GM18505 (cell line): ENCODE measurements at regions not wholly inside any gene's neighbourhood (a gene's known extent, or its start where the extent isn't known, plus 50 kb on each side); places are given as distances from the start of the nearest gene placed in this dataset.

Experiments used
- ATAC-seq: cut with Tn5 transposase; IDR thresholded peaks from one replicate; pipeline ENCODE4 v1.9.1; 2021; ENCODE audit not compliant: unreplicated experiment
- POLR2A ChIP-seq: IDR thresholded peaks from 4 replicates; pipeline ENCODE4 v1.6.1; 2011; ENCODE audit warnings: borderline replicate concordance; ENCODE audit not compliant: insufficient read depth, insufficient read length; ENCODE audit errors: extremely low read depth

DNA sequence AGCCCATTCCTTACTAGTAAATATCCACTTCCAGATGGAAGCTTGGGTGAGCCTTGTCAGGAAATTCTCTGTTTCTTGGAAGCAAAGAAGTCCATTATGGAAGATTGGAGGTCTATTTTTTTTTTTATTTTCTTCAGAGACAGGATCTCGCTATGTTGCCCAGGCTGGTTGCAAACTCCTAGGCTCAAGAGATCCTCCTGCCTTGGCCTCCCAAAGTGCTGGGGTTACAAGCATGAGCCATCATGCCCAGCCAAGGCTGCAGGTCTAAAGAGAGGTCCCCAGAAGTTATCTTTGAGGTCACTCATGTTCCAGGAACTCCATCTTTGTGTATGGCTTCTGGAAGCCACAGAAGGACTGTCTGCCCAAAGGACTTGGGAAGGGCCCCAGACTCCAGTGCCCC is 255.3 kb downstream of the LY86 start:
- TF ChIP-seq POLR2A, result no peak
- no peak for ATAC-seq

DNA sequence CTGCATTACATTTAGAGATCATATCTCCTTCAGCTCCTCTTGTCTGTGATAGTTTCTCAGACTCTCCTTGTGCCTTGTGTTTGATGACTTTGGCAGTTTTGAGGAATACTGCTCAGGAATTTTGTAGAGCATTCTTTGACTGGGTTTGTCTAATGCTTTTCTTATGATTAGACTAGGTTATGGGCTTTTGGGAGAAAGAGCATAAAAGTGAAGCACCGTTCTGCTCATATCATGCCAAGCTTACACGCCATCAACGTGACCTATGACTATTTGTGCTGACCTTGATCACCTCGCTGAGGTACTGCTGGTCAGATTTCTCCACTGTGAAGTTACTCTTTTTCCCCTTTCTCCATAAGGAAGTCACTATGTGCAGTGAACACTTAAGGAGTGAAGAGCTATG is 256.0 kb downstream of the LY86 start:
- TF ChIP-seq POLR2A, result no peak
- ATAC-seq, result no peak

DNA sequence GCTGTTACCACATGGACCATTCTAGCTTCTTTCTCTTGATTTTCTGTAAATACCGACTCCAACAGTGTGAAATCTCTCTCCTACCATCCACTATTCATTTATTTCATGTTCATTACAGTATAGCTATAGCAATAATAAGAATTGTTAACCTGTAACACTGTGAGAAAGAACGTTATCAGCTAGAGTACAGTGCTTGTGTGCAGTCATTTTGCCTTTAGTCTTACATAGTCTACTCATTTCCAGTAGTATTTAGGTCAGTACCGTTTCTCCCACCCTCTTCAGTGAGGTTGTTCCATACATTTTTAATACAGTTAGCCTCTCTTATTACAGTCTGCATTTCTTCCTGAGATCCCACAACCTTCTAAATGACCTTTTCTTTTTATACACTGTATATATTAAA is 257.1 kb downstream of the LY86 start:
- no peak for ATAC-seq
- no peak for TF ChIP-seq POLR2A

DNA sequence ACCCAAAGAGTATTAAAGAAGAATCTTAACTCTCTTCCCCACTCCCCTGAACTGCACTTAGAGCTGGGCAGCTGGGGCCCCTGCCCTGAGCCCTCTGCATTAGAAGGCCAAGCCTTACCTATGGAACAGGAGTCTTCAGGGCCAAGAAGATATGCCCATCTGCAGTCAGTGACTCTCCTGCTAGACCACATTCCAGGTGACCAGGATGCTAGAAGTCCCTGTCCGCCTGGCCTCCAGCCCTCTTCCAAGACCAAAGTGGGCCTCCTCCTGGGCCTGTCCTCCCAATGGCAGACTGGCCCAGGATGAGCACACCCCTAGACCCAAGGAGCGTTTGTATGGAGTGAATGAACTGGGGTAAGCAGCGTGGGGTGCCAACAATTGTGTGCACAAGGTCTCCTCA is 259.1 kb downstream of the LY86 start:
- no peak for TF ChIP-seq POLR2A
- no peak for ATAC-seq

DNA sequence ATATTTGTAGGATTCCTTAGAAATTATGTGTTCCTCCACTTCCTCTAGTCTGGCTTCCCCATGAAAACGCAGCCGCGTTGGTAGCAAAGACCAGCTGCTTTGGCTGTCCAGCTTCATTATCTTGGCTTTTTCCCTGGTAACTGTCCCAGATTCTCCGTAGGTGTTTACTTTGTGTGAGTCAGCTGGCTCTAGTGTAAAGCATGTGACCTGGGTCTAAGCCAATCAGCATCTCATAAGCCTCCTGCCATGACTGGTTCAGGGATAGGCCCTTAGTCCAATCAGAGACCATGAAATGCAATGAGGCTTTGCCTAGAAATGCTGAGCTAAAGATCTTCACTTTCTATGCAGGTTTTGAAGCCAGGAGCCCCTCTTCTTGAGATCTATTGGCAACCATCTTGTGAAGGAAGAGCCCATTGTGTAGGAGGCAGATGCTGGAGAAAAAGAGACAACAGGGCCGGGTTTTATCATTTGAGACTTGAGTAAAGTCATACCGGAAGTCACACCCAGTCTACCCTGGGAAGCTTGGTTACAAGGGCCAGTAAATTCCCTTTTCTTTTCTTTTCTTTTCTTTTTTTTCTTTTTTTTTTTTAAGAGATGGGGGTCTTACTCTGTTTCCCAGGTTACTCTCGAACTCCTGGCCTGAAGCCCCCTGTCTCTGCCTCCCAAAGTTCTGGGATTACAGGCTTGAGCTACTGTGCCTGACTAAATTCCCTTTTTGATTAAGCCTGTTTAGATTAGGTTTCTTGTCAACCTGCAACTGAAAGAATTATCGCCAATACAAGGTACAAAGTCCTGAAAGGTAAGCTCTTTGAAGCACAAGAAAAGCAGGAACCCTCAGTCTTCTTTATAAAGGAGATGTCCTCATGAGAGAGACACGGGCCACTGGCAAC is 256.5 kb upstream of the RREB1 start:
- no peak for TF ChIP-seq POLR2A
- ATAC-seq, result no peak

DNA sequence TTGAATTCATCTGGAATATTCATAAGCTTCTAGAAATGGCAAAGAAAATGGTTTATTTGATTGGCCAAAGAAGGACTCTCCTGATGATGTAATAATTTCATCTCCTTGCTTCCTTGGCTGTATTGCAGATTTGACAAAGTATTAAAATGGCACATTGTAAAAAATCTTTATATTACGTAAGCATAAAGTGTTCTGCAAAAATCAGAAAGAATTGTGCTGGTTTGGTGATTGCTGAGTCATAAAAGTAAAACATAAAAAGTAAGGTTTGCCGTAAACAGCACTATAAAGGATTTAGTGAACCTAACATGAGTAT is 255.9 kb upstream of the RREB1 start:
- ATAC-seq, result no peak
- TF ChIP-seq POLR2A, result no peak

DNA sequence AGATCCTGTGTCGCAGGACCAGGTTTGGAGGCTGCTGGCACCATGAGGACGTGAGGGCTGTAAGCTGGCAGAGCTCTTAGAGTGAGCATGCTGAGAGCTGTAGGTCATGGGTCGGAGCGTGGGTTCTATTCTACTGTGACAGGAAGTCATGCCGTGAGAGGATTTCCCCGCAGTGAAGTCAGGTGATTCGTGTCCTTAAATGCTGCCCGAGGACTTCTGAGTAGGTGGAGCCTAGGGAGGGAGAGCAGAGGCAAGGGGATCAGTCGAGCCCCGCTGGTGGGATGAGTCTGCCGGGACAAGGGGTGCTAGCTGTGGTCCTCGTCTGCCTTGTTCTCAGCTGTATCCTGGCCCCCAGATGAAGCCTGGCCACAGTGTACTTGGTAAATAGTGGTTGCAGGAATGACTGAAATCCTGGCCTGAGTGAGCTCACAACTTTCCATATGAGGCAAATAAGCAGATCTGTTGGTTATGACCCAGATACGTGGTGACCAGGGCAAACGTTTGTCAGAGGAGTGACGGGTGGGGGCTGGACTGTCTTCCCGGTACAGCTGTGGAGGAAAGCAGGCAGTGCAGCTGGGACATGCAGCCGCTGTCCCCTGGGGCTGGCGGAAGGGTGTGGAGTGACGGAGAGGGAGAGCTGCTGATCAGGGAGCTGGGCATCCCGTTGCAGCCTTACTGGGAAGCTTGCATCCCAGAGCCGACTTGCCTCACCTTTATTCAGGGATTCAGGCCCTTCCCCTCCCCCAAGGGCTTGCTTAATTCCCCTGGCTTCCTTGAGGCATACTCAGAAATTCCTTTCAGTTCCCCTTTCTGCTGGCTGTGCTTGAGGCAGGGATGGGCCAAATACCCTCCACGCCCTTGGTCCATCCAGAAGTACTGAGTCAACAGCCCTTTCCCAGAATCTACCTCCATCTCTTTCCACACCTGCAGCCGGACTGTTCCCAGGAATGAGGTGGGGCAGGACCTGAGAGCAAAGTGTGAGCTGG is 250.9 kb upstream of the RREB1 start:
- ATAC-seq, result peak; percentile 75
- peak; percentile 53 for TF ChIP-seq POLR2A

DNA sequence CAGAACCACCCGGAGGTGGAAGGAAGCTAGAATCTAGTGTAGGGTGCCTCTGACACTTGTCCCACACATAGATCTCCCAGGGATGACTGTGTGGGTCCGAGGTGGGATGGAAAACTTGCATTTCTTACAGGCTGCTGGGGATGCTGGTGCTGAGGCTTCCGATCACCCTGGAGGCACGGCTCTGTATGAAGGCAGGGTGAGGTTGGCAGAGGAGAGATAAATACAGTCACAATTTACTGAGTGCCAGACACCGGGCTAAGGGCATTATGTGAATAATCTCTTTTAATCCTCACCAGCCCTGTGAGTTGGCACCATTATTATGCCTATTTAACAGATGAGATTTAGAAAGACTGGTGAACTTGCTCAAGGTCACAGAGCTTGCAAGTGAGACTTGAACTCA is 250.2 kb upstream of the RREB1 start:
- ATAC-seq, result no peak
- TF ChIP-seq POLR2A, result no peak

DNA sequence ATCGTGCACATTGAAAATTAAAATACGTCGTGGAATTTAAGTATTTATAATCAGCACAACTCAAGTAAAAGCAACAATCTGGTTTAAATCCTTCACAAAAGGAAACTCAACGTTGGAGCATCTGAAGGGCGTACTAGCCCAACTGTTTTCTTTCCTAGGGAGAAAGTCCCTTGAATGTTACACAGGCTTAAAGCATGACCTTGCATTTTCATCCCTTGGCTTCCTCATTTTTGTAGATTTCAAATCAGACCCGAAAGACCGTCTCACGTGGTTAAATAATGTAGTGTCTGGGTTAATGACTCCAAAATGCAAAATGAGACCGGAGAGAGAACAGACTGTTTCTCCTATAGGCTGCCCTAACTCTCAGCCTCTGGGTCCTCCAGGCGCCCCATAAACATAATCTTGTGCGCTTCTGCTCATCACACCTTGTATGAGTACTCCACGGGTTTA is 249.2 kb upstream of the RREB1 start:
- no peak for TF ChIP-seq POLR2A
- ATAC-seq, result no peak

DNA sequence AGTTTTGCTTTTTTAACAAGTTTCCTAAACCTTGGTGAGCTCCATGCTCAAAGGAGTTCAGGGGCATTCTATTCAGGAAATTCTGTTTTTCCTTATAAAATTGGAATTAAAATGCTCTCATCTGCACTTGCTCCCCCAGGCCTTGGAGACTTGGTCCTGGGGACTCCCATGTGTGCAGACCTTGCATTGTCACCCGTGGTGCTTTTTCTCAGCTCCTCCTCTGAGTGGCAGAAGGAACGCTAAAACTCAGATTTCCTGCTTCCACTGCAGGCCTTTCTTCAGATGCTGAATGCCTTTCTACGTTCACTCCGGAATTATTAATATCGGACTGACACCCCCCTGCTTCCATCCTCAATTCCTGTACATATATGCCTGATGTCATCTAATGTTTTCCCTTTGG is 248.7 kb upstream of the RREB1 start:
- TF ChIP-seq POLR2A, result no peak
- ATAC-seq, result no peak

DNA sequence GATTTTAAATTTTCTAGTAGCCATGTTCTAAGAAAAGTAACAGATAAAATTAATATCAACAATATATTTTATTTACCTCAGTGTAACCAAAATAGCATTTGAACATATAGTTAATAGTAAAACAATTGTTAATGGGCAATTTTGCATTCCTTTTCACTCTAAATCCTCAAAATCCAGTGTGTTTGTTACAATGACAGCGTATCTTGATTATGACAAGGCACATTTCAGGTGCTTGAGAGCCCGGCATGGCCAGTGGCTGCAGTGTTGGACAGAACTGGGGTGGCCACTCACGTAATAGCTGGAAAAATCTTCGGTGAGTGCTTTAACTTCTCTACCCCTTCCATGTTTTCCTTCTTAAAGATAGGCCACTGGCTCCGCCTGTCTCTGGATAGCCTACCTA is 248.0 kb upstream of the RREB1 start:
- ATAC-seq, result no peak
- no peak for TF ChIP-seq POLR2A

DNA sequence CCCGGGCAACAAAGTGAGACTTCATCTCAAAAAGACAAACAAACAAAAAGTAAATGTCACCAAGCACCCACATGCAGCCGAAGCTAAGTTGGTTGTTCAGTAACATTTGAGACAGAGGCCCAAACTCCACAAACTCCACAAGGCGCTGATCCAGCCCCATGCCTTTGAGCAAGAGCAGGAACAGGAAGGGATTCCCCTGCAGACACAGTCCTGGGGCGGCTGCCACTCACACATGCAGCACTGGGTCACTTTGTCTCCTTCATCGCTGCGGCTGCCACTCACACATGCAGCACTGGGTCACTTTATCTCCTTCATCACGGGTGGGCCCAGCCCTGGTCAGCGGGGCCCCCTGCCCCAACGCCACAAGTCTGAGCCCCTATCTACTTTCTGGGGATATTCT is 246.9 kb upstream of the RREB1 start:
- no peak for ATAC-seq
- no peak for TF ChIP-seq POLR2A

DNA sequence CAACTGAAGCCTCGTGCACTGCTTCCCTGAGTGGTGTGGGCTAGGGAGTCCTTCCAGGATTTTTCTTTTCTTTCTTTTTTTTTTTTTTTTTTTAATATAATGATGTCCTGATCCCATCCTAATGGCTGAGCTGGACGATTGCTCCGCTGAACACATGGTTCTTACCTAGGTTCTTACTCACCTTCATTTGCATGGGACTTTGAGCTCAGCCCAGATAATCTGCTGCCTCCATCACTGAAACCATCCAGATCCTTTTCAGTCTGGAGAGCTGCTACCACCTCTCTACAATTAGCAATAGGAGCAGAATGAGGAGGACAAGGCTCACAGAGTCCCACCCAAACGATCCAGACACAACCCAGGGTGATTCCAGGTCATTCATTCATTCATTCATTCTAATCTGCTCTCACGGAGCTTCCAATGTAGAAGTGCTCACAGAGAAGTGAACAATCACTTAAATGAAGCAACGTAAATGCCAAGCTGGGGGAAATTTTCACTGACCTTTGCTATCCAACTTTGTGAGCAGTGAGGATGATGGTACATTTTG is 246.3 kb upstream of the RREB1 start:
- TF ChIP-seq POLR2A, result no peak
- ATAC-seq, result no peak

DNA sequence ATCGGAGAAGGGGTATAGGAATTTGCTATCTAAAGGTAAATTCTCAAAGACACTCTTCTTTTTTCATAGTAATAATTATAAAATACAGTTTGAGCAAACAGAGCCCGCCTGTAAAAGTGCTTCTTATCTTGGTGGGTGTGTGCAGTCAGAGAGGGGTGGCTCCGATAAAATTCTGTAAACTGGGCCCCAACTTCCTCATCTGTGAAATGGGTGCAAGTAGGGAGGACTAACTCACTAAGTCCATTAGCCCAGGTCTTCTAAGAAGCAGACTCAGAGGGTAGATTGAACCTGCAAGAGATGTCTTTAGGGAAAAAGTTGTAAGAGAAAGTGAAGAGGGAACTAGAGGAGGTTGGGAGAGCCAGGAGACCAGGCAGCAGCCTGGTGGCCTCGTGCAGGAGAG is 245.8 kb upstream of the RREB1 start:
- no peak for TF ChIP-seq POLR2A
- ATAC-seq, result no peak

DNA sequence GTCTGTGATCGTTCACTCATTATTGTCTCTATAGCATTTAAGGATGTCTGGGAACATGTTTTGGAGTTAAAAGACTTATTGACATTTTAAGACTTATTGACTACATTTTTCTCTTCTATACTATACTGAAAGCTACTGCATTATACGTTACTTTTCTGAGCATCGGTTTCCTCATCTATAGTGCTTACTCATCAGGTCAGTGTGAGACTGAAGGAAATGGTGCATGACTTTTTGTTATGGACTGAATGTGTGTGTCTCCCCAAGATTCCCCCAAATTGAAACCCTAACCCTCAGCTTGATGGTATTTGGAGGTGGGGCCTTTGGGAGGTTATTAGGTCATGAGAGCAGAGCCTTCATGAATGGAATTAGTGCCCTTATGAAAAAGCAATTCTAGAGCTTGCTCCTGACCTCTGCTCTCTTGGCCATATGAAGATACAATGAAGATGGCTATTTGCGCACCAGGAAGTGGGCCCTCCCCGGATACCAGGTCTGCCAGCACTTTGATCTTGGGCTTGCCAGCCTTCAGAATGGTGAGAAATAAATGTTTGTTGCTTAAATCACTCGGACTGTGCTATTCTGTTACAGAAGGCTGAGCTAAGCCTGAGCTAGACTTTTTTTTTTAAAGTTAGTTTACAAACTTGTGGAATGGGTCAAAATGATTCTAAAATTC is 243.7 kb upstream of the RREB1 start:
- TF ChIP-seq POLR2A, result no peak
- no peak for ATAC-seq
